Thyroid gland (tissue), 4 donors: ENCODE measurements at regions not wholly inside any gene's neighbourhood (a gene's known extent, or its start where the extent isn't known, plus 50 kb on each side); places are given as distances from the start of the nearest gene placed in this dataset.

Experiments used
- DNase-seq, 2 donors: peaks; one replicate each; pipeline ENCODE4 v3.0.0-alpha.2; 2019
- H3K27ac ChIP-seq, 3 donors: fragments of 200-600 bp; sonication (generic); 1 replicate in 2 of 3; 2 replicates in 1 of 3; pipeline ENCODE4 v1.5.1; 2016 to 2019; ENCODE audit warnings: mild to moderate bottlenecking in 1 of 3, moderate library complexity in 1 of 3
- H3K27me3 ChIP-seq: fragments of 200-600 bp; sonication (generic); one replicate; pipeline ENCODE4 v1.5.1; 2019
- H3K36me3 ChIP-seq, 2 donors: fragments of 200-600 bp; sonication (generic); one replicate each; pipeline ENCODE4 v1.5.1; 2016 to 2019
- H3K4me1 ChIP-seq, 2 donors: fragments of 200-600 bp; sonication (generic); one replicate each; pipeline ENCODE4 v1.5.1; 2017 to 2019
- H3K4me3 ChIP-seq, 3 donors: fragments of 200-600 bp; sonication (generic); replicated peaks in 1 of 3; 1 replicate in 2 of 3; 2 replicates in 1 of 3; pipeline ENCODE4 v1.5.1; 2016; ENCODE audit warnings: mild to moderate bottlenecking in 1 of 3
- H3K9me3 ChIP-seq: fragments of 200-600 bp; sonication (generic); one replicate; pipeline ENCODE4 v1.5.1; 2017
- POLR2A ChIP-seq, 2 donors: fragments of 450-650 bp; IDR thresholded peaks; one replicate each; pipeline ENCODE4 v1.6.1; 2017; ENCODE audit warnings: antibody characterized with exemption in 2 of 2, mild to moderate bottlenecking in 2 of 2, moderate library complexity in 1 of 2
- WGBS, 2 donors: methylation state at CpG; one replicate each; pipeline ENCODE4 v1.1.5; 2017; 5-methylcytosine and 5-hydroxymethylcytosine counted together
- intact Hi-C: fragments of 100-400 bp; cut with DNase I; formaldehyde crosslinking; loops from one replicate; pipeline ENCODE4 v1.15.1; 2023
- TF ChIP-seq, protein P1 (sequence below), 6 experiments: fragments of 200-600 bp in 3 of 6; fragments of 450-650 bp in 3 of 6; sonication (generic) in 3 of 6; IDR thresholded peaks; one replicate each; pipeline ENCODE4 v1.5.1; 2016 to 2019; ENCODE audit warnings: antibody characterized with exemption in 6 of 6, mild to moderate bottlenecking in 2 of 6, inconsistent platforms in 1 of 6, moderate library complexity in 1 of 6

- no peaks in the 10 kb centered on the region for H3K9me3 ChIP-seq
- no peaks in the 10 kb centered on the region for H3K27me3 ChIP-seq
- 88 to 93% methylated on average over 1 of the region's 1 CpG for WGBS, 2 donors
- peaks cover 0 to 6% of the 10 kb centered on the region in 2 donors for H3K4me1 ChIP-seq
- no peak overlapping the region for H3K27ac ChIP-seq
- H3K36me3 ChIP-seq, result no peaks in the 10 kb centered on the region
- no peak for DNase-seq
- intact Hi-C loops, result no loop called here
- TF ChIP-seq, protein P1, sequence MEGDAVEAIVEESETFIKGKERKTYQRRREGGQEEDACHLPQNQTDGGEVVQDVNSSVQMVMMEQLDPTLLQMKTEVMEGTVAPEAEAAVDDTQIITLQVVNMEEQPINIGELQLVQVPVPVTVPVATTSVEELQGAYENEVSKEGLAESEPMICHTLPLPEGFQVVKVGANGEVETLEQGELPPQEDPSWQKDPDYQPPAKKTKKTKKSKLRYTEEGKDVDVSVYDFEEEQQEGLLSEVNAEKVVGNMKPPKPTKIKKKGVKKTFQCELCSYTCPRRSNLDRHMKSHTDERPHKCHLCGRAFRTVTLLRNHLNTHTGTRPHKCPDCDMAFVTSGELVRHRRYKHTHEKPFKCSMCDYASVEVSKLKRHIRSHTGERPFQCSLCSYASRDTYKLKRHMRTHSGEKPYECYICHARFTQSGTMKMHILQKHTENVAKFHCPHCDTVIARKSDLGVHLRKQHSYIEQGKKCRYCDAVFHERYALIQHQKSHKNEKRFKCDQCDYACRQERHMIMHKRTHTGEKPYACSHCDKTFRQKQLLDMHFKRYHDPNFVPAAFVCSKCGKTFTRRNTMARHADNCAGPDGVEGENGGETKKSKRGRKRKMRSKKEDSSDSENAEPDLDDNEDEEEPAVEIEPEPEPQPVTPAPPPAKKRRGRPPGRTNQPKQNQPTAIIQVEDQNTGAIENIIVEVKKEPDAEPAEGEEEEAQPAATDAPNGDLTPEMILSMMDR (IDR thresholded peaks at IDR 0.05), result no peak
- TF ChIP-seq POLR2A (IDR thresholded peaks at IDR 0.05), result no peak
- no peak overlapping the region for H3K4me3 ChIP-seq
These were observed 349.8 kb upstream of the KLF4 start for GRCh38 chr9:107839371-107839770.

DNA sequence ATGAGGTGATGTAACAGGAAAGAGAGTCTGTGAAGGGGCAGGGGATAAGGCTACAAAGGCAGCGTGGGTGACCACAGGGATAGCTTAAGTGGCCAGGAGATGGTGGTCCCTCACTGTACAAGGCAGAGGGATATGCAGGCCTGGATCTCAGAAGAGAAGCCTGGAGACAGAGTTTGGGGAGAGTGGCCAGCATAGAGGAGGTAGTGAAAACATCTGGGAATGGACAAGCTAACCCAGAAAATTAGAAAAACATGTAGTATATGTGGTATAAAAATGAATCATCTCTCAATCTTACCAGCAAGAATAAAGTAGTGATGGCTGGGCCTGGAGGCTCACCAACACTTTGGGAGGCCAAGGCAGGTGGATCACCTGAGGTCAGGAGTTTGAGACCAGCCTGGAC is 349.2 kb upstream of the KLF4 start:
- H3K4me3 ChIP-seq, result no peak overlapping the region
- H3K9me3 ChIP-seq, result no peaks in the 10 kb centered on the region
- TF ChIP-seq, protein P1 (IDR thresholded peaks at IDR 0.05), result no peak
- TF ChIP-seq POLR2A (IDR thresholded peaks at IDR 0.05), result no peak
- intact Hi-C loops, result no loop called here
- peaks cover 0 to 6% of the 10 kb centered on the region in 2 donors for H3K4me1 ChIP-seq
- no peak overlapping the region for H3K27ac ChIP-seq
- no peaks in the 10 kb centered on the region for H3K27me3 ChIP-seq
- no peak for DNase-seq
- H3K36me3 ChIP-seq, result no peaks in the 10 kb centered on the region
- WGBS, 2 donors, result 86% methylated on average over 1 of the region's 1 CpG

DNA sequence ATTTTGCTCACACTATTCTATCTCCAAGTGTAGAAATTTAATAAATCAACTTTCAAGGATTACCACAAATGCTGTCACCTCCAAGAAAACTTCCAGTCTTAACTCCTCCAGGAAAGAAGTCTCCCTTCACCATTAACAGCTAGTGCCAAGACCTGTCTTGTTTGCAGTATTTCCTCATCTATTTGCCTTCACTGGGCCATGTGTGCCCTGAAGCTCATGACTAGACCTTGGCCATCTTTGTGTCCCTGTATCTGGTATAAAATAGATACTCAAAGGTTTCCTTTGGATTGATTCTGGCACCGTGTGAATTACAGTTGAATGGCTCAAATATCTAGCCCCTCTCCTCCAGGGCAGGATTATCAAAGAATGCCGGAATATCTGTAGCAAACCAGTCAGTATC is 346.7 kb upstream of the KLF4 start:
- DNase-seq, result no peak
- Histone ChIP-seq H3K27me3 (no peaks in the 10 kb centered on the region), H3K9me3 (no peaks in the 10 kb centered on the region), H3K4me1 (peaks cover 2 to 4% of the 10 kb centered on the region in 2 donors), H3K36me3 (no peaks in the 10 kb centered on the region), H3K27ac (no peak overlapping the region), H3K4me3 (no peak overlapping the region)
- 95% methylated on average over 2 of the region's 2 CpGs for WGBS, 2 donors
- TF ChIP-seq POLR2A (IDR thresholded peaks at IDR 0.05), result no peak
- TF ChIP-seq, protein P1 (IDR thresholded peaks at IDR 0.05), result no peak
- intact Hi-C loops, result no loop called here

DNA sequence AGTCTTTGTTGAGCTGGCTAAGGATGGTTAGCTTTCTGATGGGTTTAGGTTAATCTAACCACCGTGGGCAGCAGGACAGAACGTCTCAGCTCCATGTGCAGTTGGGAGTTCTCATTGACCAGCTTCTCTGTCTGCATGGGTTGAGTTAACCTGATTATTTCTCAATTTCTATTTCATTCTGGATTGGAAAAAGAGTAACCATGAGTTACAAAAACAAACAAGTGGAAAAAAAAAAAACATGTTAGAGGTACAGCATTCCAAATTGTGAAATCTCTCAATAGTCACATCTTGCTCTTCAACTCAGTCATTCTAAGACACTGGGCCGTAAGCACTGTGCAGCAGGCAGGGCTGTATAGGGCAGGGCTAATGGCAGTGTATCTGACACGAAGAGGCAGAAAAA is 343.7 kb upstream of the KLF4 start:
- Histone ChIP-seq H3K4me1 (peaks cover 0 to 4% of the 10 kb centered on the region in 2 donors), H3K27me3 (no peaks in the 10 kb centered on the region), H3K9me3 (no peaks in the 10 kb centered on the region), H3K36me3 (no peaks in the 10 kb centered on the region), H3K4me3 (no peak overlapping the region), H3K27ac (no peak overlapping the region)
- 38 to 52% methylated on average over 4 of the region's 4 CpGs for whole genome bisulfite sequencing, 2 donors
- peak in 1 of 2 donors; percentile 16 for DNase-seq
- TF ChIP-seq POLR2A (IDR thresholded peaks at IDR 0.05), result no peak
- TF ChIP-seq, protein P1 (IDR thresholded peaks at IDR 0.05), result no peak
- intact Hi-C loops, result no loop called here

GRCh38 chr9:107832871-107833270 is 343.3 kb upstream of the KLF4 start:
- no peaks in the 10 kb centered on the region for H3K36me3 ChIP-seq
- intact Hi-C loops, result no loop called here
- TF ChIP-seq, protein P1 (IDR thresholded peaks at IDR 0.05), result no peak
- TF ChIP-seq POLR2A (IDR thresholded peaks at IDR 0.05), result no peak
- H3K4me1 ChIP-seq, result peaks cover 0 to 4% of the 10 kb centered on the region in 2 donors
- H3K27ac ChIP-seq, result no peak overlapping the region
- WGBS, 2 donors, result 73 to 76% methylated on average over 4 of the region's 4 CpGs
- no peaks in the 10 kb centered on the region for H3K27me3 ChIP-seq
- no peak for DNase-seq
- no peaks in the 10 kb centered on the region for H3K9me3 ChIP-seq
- H3K4me3 ChIP-seq, result no peak overlapping the region
